ENCODE measurements at regions not wholly inside any gene's neighbourhood (a gene's known extent, or its start where the extent isn't known, plus 50 kb on each side); places are given as distances from the start of the nearest gene placed in this dataset.

- no peak for TF ChIP-seq CTCF (IDR thresholded peaks at IDR 0.05)
- no peak for TF ChIP-seq POLR2A (IDR thresholded peaks at IDR 0.05; ENCODE audit: low read length)
- no peak for TF ChIP-seq EP300 (IDR thresholded peaks at IDR 0.05)
These were observed 1123.7 kb upstream of the PABPC4L start for GRCh38 chr4:135325264-135325663.

Measured in A549 (cell line).